Esophagus muscularis mucosa (tissue), 4 donors: ENCODE measurements at regions not wholly inside any gene's neighbourhood (a gene's known extent, or its start where the extent isn't known, plus 50 kb on each side); places are given as distances from the start of the nearest gene placed in this dataset.

Experiments
- DNase-seq: peaks from one replicate; pipeline ENCODE4 v3.0.0-alpha.2; 2017; ENCODE audit errors: extremely low spot score
- H3K27ac ChIP-seq, 4 donors: fragments of 200-600 bp; sonication (generic); replicated peaks in 1 of 4; 1 replicate in 3 of 4; 2 replicates in 1 of 4; pipeline ENCODE4 v1.5.1; 2016 to 2019; ENCODE audit warnings: mild to moderate bottlenecking in 1 of 4
- H3K27me3 ChIP-seq, 4 donors: fragments of 200-600 bp; sonication (generic); one replicate each; pipeline versions ENCODE4 v1.5.1 to v1.6.0; 2016 to 2019
- H3K36me3 ChIP-seq, 4 donors: fragments of 200-600 bp; sonication (generic); one replicate each; pipeline ENCODE4 v1.5.1; 2016 to 2019
- H3K4me1 ChIP-seq, 4 donors: fragments of 200-600 bp; sonication (generic); one replicate each; pipeline ENCODE4 v1.5.1; 2016 to 2019
- H3K4me3 ChIP-seq, 4 donors: fragments of 200-600 bp; sonication (generic); 1 replicate in 2 of 4; 2 replicates in 2 of 4; pipeline ENCODE4 v1.5.1; 2016 to 2019; ENCODE audit warnings: mild to moderate bottlenecking in 4 of 4, moderate library complexity in 1 of 4
- H3K9me3 ChIP-seq, 4 donors: fragments of 200-600 bp; sonication (generic); 1 replicate in 3 of 4; 2 replicates in 1 of 4; pipeline ENCODE4 v1.5.1; 2016 to 2019
- CTCF ChIP-seq, 3 experiments: fragments of 200-600 bp in 2 of 3; fragments of 450-650 bp in 1 of 3; sonication (generic) in 2 of 3; IDR thresholded peaks; one replicate each; pipeline ENCODE4 v1.5.1; 2017 to 2019; ENCODE audit warnings: antibody characterized with exemption in 3 of 3, mild to moderate bottlenecking in 2 of 3, moderate library complexity in 1 of 3
- EP300 ChIP-seq: sonication (generic); formaldehyde crosslinking; IDR thresholded peaks from one replicate; pipeline ENCODE4 v1.6.1; 2017; ENCODE audit warnings: antibody characterized with exemption
- POLR2A ChIP-seq: fragments of 450-650 bp; IDR thresholded peaks from one replicate; pipeline ENCODE4 v1.6.1; 2017; ENCODE audit warnings: antibody characterized with exemption, moderate library complexity, mild to moderate bottlenecking, low read depth
- POLR2AphosphoS5 ChIP-seq, 2 donors: sonication (generic); formaldehyde crosslinking; IDR thresholded peaks; one replicate each; pipeline ENCODE4 v1.6.1; 2017; ENCODE audit warnings: antibody characterized with exemption in 2 of 2
- WGBS: methylation state at CpG from one replicate; pipeline ENCODE4 v1.1.5; 2018; 5-methylcytosine and 5-hydroxymethylcytosine counted together
- intact Hi-C: fragments of 100-400 bp; cut with DNase I; formaldehyde crosslinking; loops from one replicate; pipeline ENCODE4 v1.15.1; 2023

- intact Hi-C loops = no loop called here
- Histone ChIP-seq H3K27ac (no peak overlapping the region), H3K4me1 (no peaks in the 10 kb centered on the region), H3K9me3 (no peaks in the 10 kb centered on the region), H3K27me3 (peaks cover 0 to 2% (median 0%) of the 10 kb centered on the region in 4 donors), H3K4me3 (no peak overlapping the region), H3K36me3 (no peaks in the 10 kb centered on the region)
- DNase-seq = no peak
- TF ChIP-seq CTCF (IDR thresholded peaks at IDR 0.05) (no peak), POLR2A (no peak), POLR2AphosphoS5 (IDR thresholded peaks at IDR 0.05) (no peak), EP300 (no peak)
- 96% methylated on average over 2 of the region's 2 CpGs for WGBS
Observed at GRCh38 chr10:118508355-118508754, 87.1 kb downstream of the PRLHR start.

- 77% methylated on average over 7 of the region's 7 CpGs for WGBS
- H3K36me3 ChIP-seq = no peaks in the 10 kb centered on the region
- no peak overlapping the region for H3K4me3 ChIP-seq
- H3K4me1 ChIP-seq = no peaks in the 10 kb centered on the region
- H3K9me3 ChIP-seq = no peaks in the 10 kb centered on the region
- peak; percentile 45 for DNase-seq
- peaks cover 0 to 17% (median 0%) of the 10 kb centered on the region in 4 donors for H3K27me3 ChIP-seq
- H3K27ac ChIP-seq = no peak overlapping the region
- TF ChIP-seq CTCF (IDR thresholded peaks at IDR 0.05) (no peak), POLR2A (no peak), POLR2AphosphoS5 (IDR thresholded peaks at IDR 0.05) (no peak), EP300 (no peak)
- intact Hi-C loops = no loop called here
Observed at GRCh38 chr10:118506671-118507590, 88.5 kb downstream of the PRLHR start.

GRCh38 chr10:118505363-118505762, 90.1 kb downstream of the PRLHR start:
- intact Hi-C loops = no loop called here
- peaks cover 0 to 23% (median 0%) of the 10 kb centered on the region in 4 donors for H3K27me3 ChIP-seq
- no peak for TF ChIP-seq POLR2AphosphoS5 (IDR thresholded peaks at IDR 0.05)
- TF ChIP-seq POLR2A = no peak
- no peaks in the 10 kb centered on the region for H3K4me1 ChIP-seq
- WGBS = 68% methylated on average over 3 of the region's 3 CpGs
- peak; percentile 47 for DNase-seq
- H3K36me3 ChIP-seq = no peaks in the 10 kb centered on the region
- H3K4me3 ChIP-seq = no peak overlapping the region
- no peak overlapping the region for H3K27ac ChIP-seq
- H3K9me3 ChIP-seq = no peaks in the 10 kb centered on the region

GRCh38 chr10:118504467-118505205, 90.8 kb downstream of the PRLHR start:
- Histone ChIP-seq H3K36me3 (no peaks in the 10 kb centered on the region), H3K27me3 (peaks cover 0 to 25% (median 0%) of the 10 kb centered on the region in 4 donors), H3K4me3 (no peak overlapping the region), H3K9me3 (no peaks in the 10 kb centered on the region), H3K4me1 (no peaks in the 10 kb centered on the region), H3K27ac (no peak overlapping the region)
- 37% methylated on average over 7 of the region's 7 CpGs for WGBS
- no peak for TF ChIP-seq CTCF (IDR thresholded peaks at IDR 0.05)
- no peak for TF ChIP-seq POLR2A
- TF ChIP-seq EP300 = no peak
- no peak for TF ChIP-seq POLR2AphosphoS5 (IDR thresholded peaks at IDR 0.05)
- intact Hi-C loops = no loop called here
- no peak for DNase-seq

GRCh38 chr10:118504044-118504443, 91.4 kb downstream of the PRLHR start:
- H3K4me1 ChIP-seq = no peaks in the 10 kb centered on the region
- no peak overlapping the region for H3K4me3 ChIP-seq
- intact Hi-C loops = no loop called here
- TF ChIP-seq POLR2A (no peak), EP300 (no peak), CTCF (IDR thresholded peaks at IDR 0.05) (no peak), POLR2AphosphoS5 (IDR thresholded peaks at IDR 0.05) (no peak)
- DNase-seq = no peak
- WGBS = 71% methylated on average over 1 of the region's 1 CpG
- H3K36me3 ChIP-seq = no peaks in the 10 kb centered on the region
- H3K9me3 ChIP-seq = no peaks in the 10 kb centered on the region
- no peak overlapping the region for H3K27ac ChIP-seq
- peaks cover 0 to 25% (median 0%) of the 10 kb centered on the region in 4 donors for H3K27me3 ChIP-seq
